GM12878 (cell line): ENCODE measurements at regions not wholly inside any gene's neighbourhood (a gene's known extent, or its start where the extent isn't known, plus 50 kb on each side); places are given as distances from the start of the nearest gene placed in this dataset.

Experiments
- BACH1 ChIP-seq: fragments of 450-650 bp; IDR thresholded peaks from 2 replicates; pipeline ENCODE4 v1.6.1; 2017; ENCODE audit warnings: mild to moderate bottlenecking, borderline replicate concordance
- CBX5 ChIP-seq: sonication (generic); IDR thresholded peaks from 2 replicates; pipeline ENCODE4 v1.6.1; 2016; ENCODE audit warnings: low read depth, moderate library complexity, mild to moderate bottlenecking, inconsistent platforms
- HDAC2 ChIP-seq: fragments of 200-600 bp; sonication (generic); IDR thresholded peaks from 2 replicates; pipeline ENCODE4 v1.6.1; 2017
- MTA3 ChIP-seq: IDR thresholded peaks from 2 replicates; pipeline ENCODE4 v1.6.1; 2012; ENCODE audit warnings: low read length, inconsistent platforms, borderline replicate concordance
- POU2F2 ChIP-seq: IDR thresholded peaks from 3 replicates; pipeline ENCODE4 v1.6.1; 2011; ENCODE audit warnings: low read depth, mild to moderate bottlenecking, low read length, borderline replicate concordance
- RAD21 ChIP-seq: IDR thresholded peaks from 2 replicates; pipeline ENCODE4 v1.6.1; 2011; ENCODE audit warnings: mild to moderate bottlenecking, low read depth, low read length, moderate library complexity; ENCODE audit not compliant: insufficient read depth
- RB1 ChIP-seq: fragments of 450-650 bp; formaldehyde crosslinking; IDR thresholded peaks from 2 replicates; pipeline ENCODE4 v1.6.1; 2017; ENCODE audit warnings: mild to moderate bottlenecking, borderline replicate concordance
- SIX5 ChIP-seq: IDR thresholded peaks from 2 replicates; pipeline ENCODE4 v1.6.1; 2011; ENCODE audit warnings: mild to moderate bottlenecking, low read depth, low read length, moderate library complexity; ENCODE audit not compliant: severe bottlenecking
- SP1 ChIP-seq: IDR thresholded peaks from one replicate; pipeline ENCODE4 v1.6.1; 2011; ENCODE audit warnings: low read depth, low read length
- SUZ12 ChIP-seq: fragments of 200-600 bp; sonication (generic); IDR thresholded peaks from one replicate; pipeline ENCODE4 v1.6.1; 2018; ENCODE audit warnings: antibody characterized with exemption, mild to moderate bottlenecking; ENCODE audit not compliant: unreplicated experiment
- ZNF274 ChIP-seq: IDR thresholded peaks from one replicate; pipeline ENCODE4 v1.8.0; 2011; ENCODE audit not compliant: insufficient read length, insufficient read depth
- TF ChIP-seq, protein P1 (sequence below), 3 experiments: IDR thresholded peaks in 2 of 3; conservative IDR thresholded peaks in 1 of 3; 2 replicates each; pipeline ENCODE4 v1.5.1; 2011; ENCODE audit warnings: low read depth in 3 of 3, low read length in 3 of 3, mild to moderate bottlenecking in 3 of 3, control low read depth in 2 of 3, moderate library complexity in 2 of 3, inconsistent platforms in 1 of 3, mixed read lengths in 1 of 3; ENCODE audit not compliant: control insufficient read depth in 2 of 3, insufficient read depth in 1 of 3; ENCODE audit errors: extremely low read depth in 1 of 3

DNA sequence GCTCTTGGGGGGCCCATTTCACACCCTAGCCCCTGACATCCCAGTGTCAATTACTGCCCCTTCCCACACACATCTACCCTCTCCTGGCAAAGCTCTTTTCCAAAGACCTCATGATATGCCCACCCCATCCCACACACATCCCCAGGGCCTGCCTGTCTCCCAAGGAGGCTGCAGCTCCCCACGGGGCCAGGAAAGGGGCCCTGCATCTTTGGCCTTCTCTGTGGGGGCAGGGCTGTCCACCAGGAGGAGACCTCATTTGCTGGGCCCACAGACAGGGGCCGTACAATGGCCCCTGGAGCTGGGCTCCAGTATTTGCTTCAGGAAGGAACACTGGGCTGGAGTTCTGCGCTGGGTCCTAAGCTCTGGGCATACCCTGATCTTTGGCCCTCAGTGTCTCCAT is 65.6 kb upstream of the RUNX3 start:
- TF ChIP-seq SIX5, result no peak
- TF ChIP-seq, protein P1, sequence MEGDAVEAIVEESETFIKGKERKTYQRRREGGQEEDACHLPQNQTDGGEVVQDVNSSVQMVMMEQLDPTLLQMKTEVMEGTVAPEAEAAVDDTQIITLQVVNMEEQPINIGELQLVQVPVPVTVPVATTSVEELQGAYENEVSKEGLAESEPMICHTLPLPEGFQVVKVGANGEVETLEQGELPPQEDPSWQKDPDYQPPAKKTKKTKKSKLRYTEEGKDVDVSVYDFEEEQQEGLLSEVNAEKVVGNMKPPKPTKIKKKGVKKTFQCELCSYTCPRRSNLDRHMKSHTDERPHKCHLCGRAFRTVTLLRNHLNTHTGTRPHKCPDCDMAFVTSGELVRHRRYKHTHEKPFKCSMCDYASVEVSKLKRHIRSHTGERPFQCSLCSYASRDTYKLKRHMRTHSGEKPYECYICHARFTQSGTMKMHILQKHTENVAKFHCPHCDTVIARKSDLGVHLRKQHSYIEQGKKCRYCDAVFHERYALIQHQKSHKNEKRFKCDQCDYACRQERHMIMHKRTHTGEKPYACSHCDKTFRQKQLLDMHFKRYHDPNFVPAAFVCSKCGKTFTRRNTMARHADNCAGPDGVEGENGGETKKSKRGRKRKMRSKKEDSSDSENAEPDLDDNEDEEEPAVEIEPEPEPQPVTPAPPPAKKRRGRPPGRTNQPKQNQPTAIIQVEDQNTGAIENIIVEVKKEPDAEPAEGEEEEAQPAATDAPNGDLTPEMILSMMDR (IDR thresholded peaks at IDR 0.05 in 2 of 3, conservative IDR thresholded peaks at IDR 0.05 in 1 of 3; ENCODE audit: control insufficient read depth in 2 of 3, extremely low read depth in 1 of 3, insufficient read depth in 1 of 3, low read depth in 3 of 3, low read length in 3 of 3), result no peak
- no peak for TF ChIP-seq POU2F2
- TF ChIP-seq MTA3, result no peak
- no peak for TF ChIP-seq HDAC2
- no peak for TF ChIP-seq ZNF274
- TF ChIP-seq SP1, result no peak
- no peak for TF ChIP-seq BACH1
- TF ChIP-seq RB1, result no peak
- no peak for TF ChIP-seq SUZ12
- no peak for TF ChIP-seq RAD21
- no peak for TF ChIP-seq CBX5
